A549 (cell line): ENCODE measurements at regions not wholly inside any gene's neighbourhood (a gene's known extent, or its start where the extent isn't known, plus 50 kb on each side); places are given as distances from the start of the nearest gene placed in this dataset.

Experiments used
- ATAC-seq, 2 experiments: fragments of 200-7000 bp in 1 of 2; fragments of >200 bp in 1 of 2; cut with Nextera tagmentation in 1 of 2; cut with Tn5 transposase in 1 of 2; 3 replicates each; pipeline versions ENCODE4 v1.8.0 to v1.9.1; 2018 to 2020; ENCODE audit warnings: mild to moderate bottlenecking in 1 of 2, moderate library complexity in 1 of 2
- CTCF ChIA-PET: fragments of 300-600 bp; sonication (Branson Sonifier 250); formaldehyde crosslinking; extraction: SDS; loops from one replicate; lab custom pipeline; 2021; ENCODE audit warnings: antibody characterized with exemption, inconsistent platforms; lab: Yijun Ruan, JAX
- POLR2A ChIA-PET: fragments of 350-600 bp; formaldehyde crosslinking; extraction: SDS; loops from one replicate; lab custom pipeline; 2021; ENCODE audit warnings: antibody characterized with exemption, inconsistent platforms; lab: Yijun Ruan, JAX
- DNase-seq, 2 experiments: peaks; one replicate each; pipeline versions ENCODE4 v3.0.0 to v3.0.0-alpha.2; 2011 to 2016; ENCODE audit warnings: low read depth in 1 of 2, low spot score in 1 of 2
- FAIRE-seq: peaks from 2 replicates; lab custom pipeline; 2011; peaks lifted over from hg19 to GRCh38; lab: Jason Lieb, UNC
- H3K27ac ChIP-seq, 2 experiments: fragments of >200 bp; sonication (Bioruptor Twin); formaldehyde crosslinking; 3 replicates each; pipeline ENCODE4 v1.5.1; 2016 to 2017
- H3K4me1 ChIP-seq: fragments of >200 bp; sonication (Bioruptor Twin); formaldehyde crosslinking; 3 replicates; pipeline ENCODE4 v1.6.1; 2016
- H3K4me2 ChIP-seq: fragments of >200 bp; sonication (Bioruptor Twin); formaldehyde crosslinking; 3 replicates; pipeline ENCODE4 v1.6.1; 2016
- H3K4me3 ChIP-seq: fragments of >200 bp; sonication (Bioruptor Twin); formaldehyde crosslinking; 3 replicates; pipeline ENCODE4 v1.5.1; 2016
- H3K9me3 ChIP-seq: fragments of >200 bp; sonication (Bioruptor Twin); formaldehyde crosslinking; 3 replicates; pipeline ENCODE4 v1.6.1; 2016
- BHLHE40 ChIP-seq: IDR thresholded peaks from 2 replicates; pipeline ENCODE4 v1.6.1; 2012; ENCODE audit warnings: low read depth, low read length, inconsistent platforms
- FOSL2 ChIP-seq, 2 experiments: fragments of 450-650 bp in 1 of 2; fragments of >200 bp in 1 of 2; sonication (Bioruptor Twin) in 1 of 2; formaldehyde crosslinking; IDR thresholded peaks; 2 replicates each; pipeline versions ENCODE4 v1.5.0 to v1.6.1; 2016 to 2020; ENCODE audit warnings: mild to moderate bottlenecking in 1 of 2, moderate library complexity in 1 of 2
- FOXS1 ChIP-seq: fragments of 250-450 bp; sonication (Bioruptor Pico); IDR thresholded peaks from 2 replicates; pipeline ENCODE4 v1.5.0; 2020; ENCODE audit warnings: mild to moderate bottlenecking, moderate library complexity
- GATA3 ChIP-seq: IDR thresholded peaks from 2 replicates; pipeline ENCODE4 v1.6.1; 2012; ENCODE audit warnings: borderline replicate concordance
- HMGXB4 ChIP-seq: fragments of 250-450 bp; sonication (Bioruptor Pico); IDR thresholded peaks from 2 replicates; pipeline ENCODE4 v1.5.0; 2021; ENCODE audit warnings: mild to moderate bottlenecking, moderate library complexity, borderline replicate concordance
- KDM5A ChIP-seq: fragments of 200-600 bp; sonication (generic); IDR thresholded peaks from 2 replicates; pipeline ENCODE4 v1.6.1; 2016; ENCODE audit warnings: antibody characterized with exemption, mild to moderate bottlenecking
- POLR2A ChIP-seq: IDR thresholded peaks from 2 replicates; pipeline ENCODE4 v1.6.1; 2012; ENCODE audit warnings: mild to moderate bottlenecking, low read length
- POLR2AphosphoS2 ChIP-seq: conservative IDR thresholded peaks from 2 replicates; pipeline ENCODE4 v1.6.1; 2012; ENCODE audit warnings: low read length, improper control_type of control experiment, inconsistent platforms
- RAD21 ChIP-seq, 2 experiments: fragments of >200 bp in 1 of 2; sonication (Bioruptor Twin) in 1 of 2; formaldehyde crosslinking in 1 of 2; IDR thresholded peaks in 1 of 2; conservative IDR thresholded peaks in 1 of 2; 2 replicates in 1 of 2; 3 replicates in 1 of 2; pipeline ENCODE4 v1.6.1; 2012 to 2018; ENCODE audit warnings: inconsistent platforms in 1 of 2
- REST ChIP-seq: fragments of 200-600 bp; sonication (generic); IDR thresholded peaks from 2 replicates; pipeline ENCODE4 v1.6.1; 2016; ENCODE audit warnings: antibody characterized with exemption, mild to moderate bottlenecking, moderate library complexity
- TP53 ChIP-seq: fragments of 250-450 bp; sonication (Bioruptor Pico); IDR thresholded peaks from 2 replicates; pipeline ENCODE4 v1.5.0; 2021; ENCODE audit warnings: mild to moderate bottlenecking, moderate library complexity
- USF2 ChIP-seq: fragments of 450-650 bp; IDR thresholded peaks from 2 replicates; pipeline ENCODE4 v1.6.1; 2014; ENCODE audit warnings: antibody characterized with exemption
- WGBS: methylation state at CpG from one replicate; pipeline ENCODE4 v1.1.6; 2017; ENCODE audit errors: missing lambda C conversion rate; 5-methylcytosine and 5-hydroxymethylcytosine counted together
- TF ChIP-seq, protein P1 (sequence below): fragments of 250-450 bp; sonication (Bioruptor Pico); IDR thresholded peaks from 2 replicates; pipeline ENCODE4 v1.5.0; 2020; ENCODE audit warnings: low read depth, mild to moderate bottlenecking, moderate library complexity
- TF ChIP-seq, protein P2 (sequence below): IDR thresholded peaks from 2 replicates; pipeline ENCODE4 v1.6.1; 2012; ENCODE audit warnings: low read depth, borderline replicate concordance

- no peak for FAIRE-seq
- ChIA-PET POLR2A (no interaction called here), CTCF (no interaction called here)
- no peaks in the 10 kb centered on the region for H3K9me3 ChIP-seq
- H3K27ac ChIP-seq: no peak overlapping the region
- 3% methylated on average over 4 of the region's 4 CpGs for WGBS
- ATAC-seq: no peak
- no peak overlapping the region for H3K4me3 ChIP-seq
- no peak for TF ChIP-seq TP53 (CRISPR knock-in tag)
- no peak for TF ChIP-seq GATA3
- TF ChIP-seq, protein P1, sequence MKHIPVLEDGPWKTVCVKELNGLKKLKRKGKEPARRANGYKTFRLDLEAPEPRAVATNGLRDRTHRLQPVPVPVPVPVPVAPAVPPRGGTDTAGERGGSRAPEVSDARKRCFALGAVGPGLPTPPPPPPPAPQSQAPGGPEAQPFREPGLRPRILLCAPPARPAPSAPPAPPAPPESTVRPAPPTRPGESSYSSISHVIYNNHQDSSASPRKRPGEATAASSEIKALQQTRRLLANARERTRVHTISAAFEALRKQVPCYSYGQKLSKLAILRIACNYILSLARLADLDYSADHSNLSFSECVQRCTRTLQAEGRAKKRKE (CRISPR knock-in tag): no peak
- TF ChIP-seq POLR2A: no peak
- no peak for TF ChIP-seq FOSL2 (IDR thresholded peaks at IDR 0.05)
- TF ChIP-seq FOSL2 (CRISPR knock-in tag; IDR thresholded peaks at IDR 0.05): no peak
- TF ChIP-seq POLR2AphosphoS2: no peak
- TF ChIP-seq BHLHE40: no peak
- TF ChIP-seq REST: no peak
- TF ChIP-seq RAD21 (conservative IDR thresholded peaks at IDR 0.05 in 1 of 2, IDR thresholded peaks at IDR 0.05 in 1 of 2): no peak
- no peak for DNase-seq
- H3K4me2 ChIP-seq: no peak overlapping the region
- no peaks in the 10 kb centered on the region for H3K4me1 ChIP-seq
These were observed 210.0 kb upstream of the FOXD3 start for GRCh38 chr1:63112155-63112900.

- no peak for ATAC-seq
- TF ChIP-seq KDM5A: no peak
- TF ChIP-seq HMGXB4: no peak
- no peak for TF ChIP-seq USF2
- TF ChIP-seq, protein P2, sequence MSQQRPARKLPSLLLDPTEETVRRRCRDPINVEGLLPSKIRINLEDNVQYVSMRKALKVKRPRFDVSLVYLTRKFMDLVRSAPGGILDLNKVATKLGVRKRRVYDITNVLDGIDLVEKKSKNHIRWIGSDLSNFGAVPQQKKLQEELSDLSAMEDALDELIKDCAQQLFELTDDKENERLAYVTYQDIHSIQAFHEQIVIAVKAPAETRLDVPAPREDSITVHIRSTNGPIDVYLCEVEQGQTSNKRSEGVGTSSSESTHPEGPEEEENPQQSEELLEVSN: no peak
- TF ChIP-seq, all 56 proteins: peak for 0
- 5% methylated on average over 3 of the region's 3 CpGs for WGBS
These were observed 206.8 kb upstream of the FOXD3 start for GRCh38 chr1:63115527-63115926.

GRCh38 chr1:63116016-63116415 lies 206.4 kb upstream of the FOXD3 start:
- H3K4me1 ChIP-seq: no peaks in the 10 kb centered on the region
- no peak for FAIRE-seq

More at GRCh38 chr1:63115527-63115926, 206.8 kb upstream of the FOXD3 start:
- Histone ChIP-seq H3K27ac (no peak overlapping the region), H3K4me3 (no peak overlapping the region), H3K4me2 (no peak overlapping the region), H3K9me3 (no peaks in the 10 kb centered on the region), H3K4me1 (no peaks in the 10 kb centered on the region)
- POLR2A ChIA-PET: no interaction called here
- no peak for DNase-seq
- CTCF ChIA-PET: no interaction called here
- FAIRE-seq: no peak

More at GRCh38 chr1:63116016-63116415, 206.4 kb upstream of the FOXD3 start:
- H3K4me2 ChIP-seq: no peak overlapping the region
- TF ChIP-seq POLR2A: no peak
- no peak for TF ChIP-seq FOXS1 (CRISPR knock-in tag)
- H3K4me3 ChIP-seq: no peak overlapping the region
- no peak overlapping the region for H3K27ac ChIP-seq
- no peak for ATAC-seq
- POLR2A ChIA-PET: no interaction called here
- CTCF ChIA-PET: no interaction called here
- DNase-seq: no peak
- no peaks in the 10 kb centered on the region for H3K9me3 ChIP-seq
